Epithelial cell of proximal tubule (primary cell): ENCODE measurements at regions not wholly inside any gene's neighbourhood (a gene's known extent, or its start where the extent isn't known, plus 50 kb on each side); places are given as distances from the start of the nearest gene placed in this dataset.

ENCODE experiments used
- DNase-seq: peaks from one replicate; pipeline ENCODE4 v3.0.0-alpha.2; 2011; ENCODE audit warnings: low read depth
- H3K4me3 ChIP-seq: 2 replicates; pipeline ENCODE4 v1.5.1; 2011; ENCODE audit warnings: low read depth, mild to moderate bottlenecking, low read length
- TF ChIP-seq, protein P1 (sequence below): conservative IDR thresholded peaks from 2 replicates; pipeline ENCODE4 v1.5.1; 2012; ENCODE audit warnings: low read depth, mild to moderate bottlenecking, low read length

DNA sequence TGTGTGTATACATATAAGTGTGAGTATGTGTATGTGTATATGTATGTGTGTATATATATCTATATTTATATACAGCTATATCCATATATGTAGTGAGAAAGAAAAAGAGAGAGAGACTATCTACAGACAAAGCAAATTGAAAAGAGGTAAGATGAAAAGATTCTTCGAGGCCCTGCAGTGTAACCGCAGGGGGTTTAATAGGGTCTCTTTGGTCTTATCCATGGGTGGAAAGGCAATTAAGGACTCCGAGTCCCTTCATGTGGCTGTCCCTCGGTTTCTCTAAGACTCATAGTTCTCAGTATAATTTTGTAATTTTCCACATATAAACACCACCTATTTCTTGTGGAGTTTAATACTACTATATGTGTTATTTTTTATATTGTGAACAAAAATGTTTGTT is 50.6 kb upstream of the JAZF1 start:
- no peak overlapping the region for H3K4me3 ChIP-seq
- DNase-seq, result no peak
- TF ChIP-seq, protein P1, sequence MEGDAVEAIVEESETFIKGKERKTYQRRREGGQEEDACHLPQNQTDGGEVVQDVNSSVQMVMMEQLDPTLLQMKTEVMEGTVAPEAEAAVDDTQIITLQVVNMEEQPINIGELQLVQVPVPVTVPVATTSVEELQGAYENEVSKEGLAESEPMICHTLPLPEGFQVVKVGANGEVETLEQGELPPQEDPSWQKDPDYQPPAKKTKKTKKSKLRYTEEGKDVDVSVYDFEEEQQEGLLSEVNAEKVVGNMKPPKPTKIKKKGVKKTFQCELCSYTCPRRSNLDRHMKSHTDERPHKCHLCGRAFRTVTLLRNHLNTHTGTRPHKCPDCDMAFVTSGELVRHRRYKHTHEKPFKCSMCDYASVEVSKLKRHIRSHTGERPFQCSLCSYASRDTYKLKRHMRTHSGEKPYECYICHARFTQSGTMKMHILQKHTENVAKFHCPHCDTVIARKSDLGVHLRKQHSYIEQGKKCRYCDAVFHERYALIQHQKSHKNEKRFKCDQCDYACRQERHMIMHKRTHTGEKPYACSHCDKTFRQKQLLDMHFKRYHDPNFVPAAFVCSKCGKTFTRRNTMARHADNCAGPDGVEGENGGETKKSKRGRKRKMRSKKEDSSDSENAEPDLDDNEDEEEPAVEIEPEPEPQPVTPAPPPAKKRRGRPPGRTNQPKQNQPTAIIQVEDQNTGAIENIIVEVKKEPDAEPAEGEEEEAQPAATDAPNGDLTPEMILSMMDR, result no peak

DNA sequence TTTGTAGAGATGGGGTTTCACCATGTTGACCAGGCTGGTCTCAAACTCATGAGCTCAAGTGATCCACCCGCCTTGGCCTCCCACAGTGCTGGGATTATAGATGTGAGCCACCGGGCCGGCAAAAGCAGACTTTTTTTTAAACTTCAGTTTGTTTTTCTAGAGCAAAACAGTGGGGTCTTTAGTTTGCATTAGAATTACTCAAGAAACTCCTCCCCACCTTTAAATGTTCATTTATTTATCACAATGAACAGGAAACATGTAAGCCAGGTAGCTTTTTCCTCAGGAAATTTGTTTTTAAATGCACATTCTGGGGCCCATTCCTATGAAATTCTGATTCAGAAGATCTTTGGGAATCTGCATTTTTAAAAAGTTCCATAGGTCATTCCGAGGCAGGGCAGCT is 56.0 kb upstream of the JAZF1 start:
- TF ChIP-seq, protein P1, result no peak

DNA sequence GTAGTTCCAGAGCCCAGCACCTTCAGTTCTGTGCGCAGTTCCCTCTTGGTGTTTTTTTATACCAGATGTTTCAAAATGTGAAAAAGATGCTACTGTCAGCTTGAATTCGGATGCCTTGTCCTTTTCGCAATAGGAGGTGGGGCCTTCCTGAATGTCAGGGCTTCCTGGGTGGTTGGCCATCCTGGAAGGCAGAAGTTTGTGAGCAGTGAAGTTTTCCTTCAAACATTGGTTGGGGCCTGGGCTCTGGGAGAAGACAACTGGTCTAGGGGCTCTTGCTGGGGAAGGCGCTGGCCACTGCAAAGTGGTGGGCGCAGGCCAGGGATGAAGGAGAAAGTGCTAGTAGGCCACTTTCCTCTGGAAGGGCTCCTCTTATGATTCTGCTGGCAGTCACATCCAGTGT is 56.8 kb upstream of the JAZF1 start:
- no peak for DNase-seq
- TF ChIP-seq, protein P1, result no peak
- H3K4me3 ChIP-seq, result no peak overlapping the region

More for the DNA sequence above, 56.0 kb upstream of the JAZF1 start:
- no peak overlapping the region for H3K4me3 ChIP-seq
- DNase-seq, result no peak

DNA sequence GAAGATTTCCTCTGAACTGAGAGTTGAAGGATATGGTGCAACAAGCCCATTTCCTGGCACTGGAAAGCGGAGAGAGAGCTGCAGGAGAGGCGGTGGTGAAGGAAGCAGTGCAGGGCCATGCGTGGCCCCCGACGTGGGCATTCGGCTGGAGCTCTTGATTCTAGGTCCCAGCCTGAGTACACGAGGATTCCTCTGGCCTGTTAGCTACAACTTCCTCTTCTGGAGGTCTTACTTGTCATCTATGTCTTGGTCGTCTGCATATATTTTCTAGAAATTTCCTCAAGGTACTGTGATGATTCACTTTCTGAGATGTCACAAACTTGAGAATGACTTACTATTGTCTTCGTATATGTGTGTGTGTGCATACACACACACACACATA is 59.2 kb upstream of the JAZF1 start:
- no peak for DNase-seq
- TF ChIP-seq, protein P1, result no peak
- no peak overlapping the region for H3K4me3 ChIP-seq

DNA sequence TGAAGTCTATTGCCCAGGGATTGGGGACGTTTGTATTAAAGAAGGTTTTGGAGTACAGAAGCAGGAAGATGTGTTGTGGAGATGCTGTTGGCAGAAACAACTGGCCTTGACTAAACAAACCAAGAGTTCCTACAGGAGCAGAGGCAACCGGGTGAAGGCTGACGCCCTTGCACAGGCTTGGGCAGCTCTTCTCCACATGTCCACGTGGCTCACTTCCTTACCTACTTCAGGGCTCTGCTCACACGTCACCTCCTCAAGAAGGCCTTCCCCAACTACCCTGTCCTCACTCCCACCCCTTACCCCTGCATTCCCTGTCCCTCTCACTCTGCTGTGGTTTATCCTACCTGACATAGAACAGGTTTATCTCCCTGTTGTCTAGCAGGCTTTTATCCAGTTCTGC is 59.9 kb upstream of the JAZF1 start:
- TF ChIP-seq, protein P1, result no peak
- H3K4me3 ChIP-seq, result no peak overlapping the region
- DNase-seq, result no peak

DNA sequence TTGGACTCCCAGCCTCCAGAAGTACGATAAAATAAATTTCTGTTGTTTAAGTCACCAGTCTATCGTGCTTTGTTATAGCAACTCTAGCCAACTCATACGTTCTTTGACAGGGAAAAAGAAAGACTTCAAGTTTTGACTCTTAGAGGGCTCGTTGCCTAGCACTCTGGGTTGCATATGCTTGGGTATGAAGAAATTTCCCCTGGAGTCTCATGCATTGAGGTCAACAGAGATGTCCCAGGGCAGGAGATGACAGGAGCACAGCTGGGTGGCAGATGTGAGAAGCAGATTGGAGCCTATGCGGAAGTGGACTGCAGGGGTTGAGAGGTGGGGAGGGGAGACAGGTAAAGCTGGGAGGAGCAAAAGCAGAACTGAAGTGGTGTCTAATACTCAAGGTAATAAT is 63.3 kb upstream of the JAZF1 start:
- TF ChIP-seq, protein P1, result no peak
- H3K4me3 ChIP-seq, result no peak overlapping the region
- DNase-seq, result no peak

DNA sequence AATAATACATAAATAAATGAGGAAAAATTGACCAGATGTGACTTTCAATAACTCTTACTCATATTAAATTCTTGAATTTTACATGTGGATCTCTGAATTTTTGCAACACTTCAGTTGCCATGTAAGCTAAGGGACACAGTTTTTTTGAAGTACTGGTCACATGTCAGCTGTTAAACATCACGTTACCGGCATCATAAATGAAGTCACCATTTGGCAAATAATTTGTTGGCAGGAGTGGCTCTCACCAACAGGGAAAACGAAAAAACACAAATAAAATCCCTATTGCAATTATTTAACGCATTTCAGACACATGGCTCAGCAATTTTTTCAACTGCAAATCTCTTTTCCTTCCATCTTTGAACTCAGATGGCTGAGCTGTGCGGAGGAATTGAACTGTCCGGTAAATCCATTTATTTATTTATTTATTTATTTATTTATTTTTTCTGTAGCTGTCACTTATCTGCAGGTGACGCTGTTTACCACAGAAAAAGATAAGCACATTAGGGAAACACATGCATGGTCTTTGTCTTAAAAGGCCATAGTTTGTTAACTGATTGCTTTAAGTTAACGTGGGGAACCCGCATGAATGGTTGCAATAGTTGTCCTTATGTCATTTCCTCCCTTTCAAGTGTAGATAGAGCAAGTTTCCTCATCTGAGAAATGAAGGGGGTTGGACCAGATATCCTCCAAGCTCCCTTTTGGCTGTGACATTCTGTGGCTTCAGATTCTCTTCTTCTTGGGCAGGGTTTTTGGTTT is 64.7 kb upstream of the JAZF1 start:
- H3K4me3 ChIP-seq, result no peak overlapping the region
- DNase-seq, result no peak
- TF ChIP-seq, protein P1, result no peak
